ENCODE measurements at regions not wholly inside any gene's neighbourhood (a gene's known extent, or its start where the extent isn't known, plus 50 kb on each side); places are given as distances from the start of the nearest gene placed in this dataset.

DNA sequence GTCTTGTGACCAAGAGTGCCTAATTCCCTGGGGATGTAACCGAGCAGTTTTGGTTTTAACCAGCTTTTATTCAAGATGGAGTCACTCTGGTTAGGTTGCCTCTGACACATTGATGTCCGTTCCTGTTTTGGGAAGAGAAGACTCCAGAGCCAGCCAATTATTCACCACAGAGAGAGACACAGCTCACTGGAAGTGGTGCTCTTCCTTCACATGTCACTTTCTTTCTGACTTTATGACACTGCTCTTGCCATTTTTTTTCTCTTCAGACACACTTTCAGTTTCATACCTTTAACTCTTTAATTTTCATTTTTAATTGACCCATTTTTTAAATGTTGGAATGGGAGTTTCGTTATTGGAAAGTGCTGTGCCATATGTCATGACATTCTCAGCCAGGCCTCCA is 418.4 kb upstream of the FSTL5 start:
- CTCF ChIA-PET (ENCODE audit: partially characterized antibody) = no interaction called here
- H3K79me1 ChIP-seq (ENCODE audit: low read depth, low read length) = no peaks in the 10 kb centered on the region
- no peak overlapping the region for H2BK20ac ChIP-seq (ENCODE audit: low read length)
- H3K4me3 ChIP-seq (ENCODE audit: extremely low read depth in 1 of 4, insufficient read depth in 2 of 4, low read depth in 3 of 4, low read length in 4 of 4) = no peak overlapping the region
- no peak overlapping the region for H4K8ac ChIP-seq (ENCODE audit: extremely low read depth, insufficient read depth, low read length)
- H2BK15ac ChIP-seq (ENCODE audit: low read length) = no peak overlapping the region
- POLR2A ChIA-PET (ENCODE audit: partially characterized antibody) = no interaction called here
- no peaks in the 10 kb centered on the region for H3K4me1 ChIP-seq (replicated peaks in 1 of 4; ENCODE audit: control insufficient read depth in 3 of 4, insufficient read depth in 4 of 4, low read length in 3 of 4)
- H3K4ac ChIP-seq (replicated peaks; ENCODE audit: insufficient read length, low read depth, low read length) = no peak overlapping the region
- H3K18ac ChIP-seq (ENCODE audit: extremely low read depth, low read length) = no peak overlapping the region
- H3K36me3 ChIP-seq (ENCODE audit: control insufficient read depth in 2 of 4, insufficient read depth in 4 of 4, low read length in 3 of 4) = no peaks in the 10 kb centered on the region
- no peak overlapping the region for H4K5ac ChIP-seq (ENCODE audit: insufficient read length, low read depth, low read length)
- no peaks in the 10 kb centered on the region for H4K20me1 ChIP-seq (replicated peaks in 1 of 2; ENCODE audit: control insufficient read depth in 1 of 2, insufficient read depth in 2 of 2, low read length in 2 of 2)
- H3K14ac ChIP-seq (ENCODE audit: insufficient read length) = no peak overlapping the region
- H2AFZ ChIP-seq (ENCODE audit: low read length) = no peak overlapping the region
- no peaks in the 10 kb centered on the region for H3K79me2 ChIP-seq (ENCODE audit: control insufficient read depth in 1 of 2, insufficient read depth in 2 of 2, low read length in 2 of 2)
- no peak overlapping the region for H3K23ac ChIP-seq (ENCODE audit: insufficient read length)
- H3K27me3 ChIP-seq (replicated peaks in 1 of 4; ENCODE audit: control insufficient read depth in 3 of 4, extremely low read depth in 1 of 4, insufficient read depth in 3 of 4, low read length in 3 of 4) = no peaks in the 10 kb centered on the region
- no peak overlapping the region for H3K27ac ChIP-seq (ENCODE audit: low read depth, low read length)
- H3K9ac ChIP-seq (replicated peaks in 1 of 4; ENCODE audit: extremely low read depth in 1 of 4, low read depth in 3 of 4, low read length in 3 of 4) = no peak overlapping the region
- no peaks in the 10 kb centered on the region for H3K9me3 ChIP-seq (ENCODE audit: insufficient read depth in 2 of 2, low read depth in 1 of 2, low read length in 1 of 2)
- no peaks in the 10 kb centered on the region for H3K23me2 ChIP-seq (ENCODE audit: low read depth, low read length)
- no peak overlapping the region for H2BK12ac ChIP-seq (ENCODE audit: low read depth, low read length)
- H3K56ac ChIP-seq (replicated peaks; ENCODE audit: insufficient read length, low read depth, low read length) = no peak overlapping the region
- H2BK120ac ChIP-seq (replicated peaks; ENCODE audit: low read depth, low read length) = no peak overlapping the region
- no peak overlapping the region for H2AK5ac ChIP-seq (ENCODE audit: low read depth, low read length)
- H3K4me2 ChIP-seq (ENCODE audit: insufficient read depth in 1 of 2, low read depth in 2 of 2, low read length in 2 of 2) = no peak overlapping the region
- WGBS, 2 experiments (ENCODE audit: extremely low coverage in 1 of 2, insufficient coverage in 1 of 2, insufficient read length in 1 of 2, insufficient replicate concordance in 2 of 2, low coverage in 1 of 2, low lambda C conversion rate in 2 of 2, missing lambda C conversion rate in 1 of 2) = 62% methylated on average over 3 of the region's 3 CpGs; no CpG with 5 or more reads in 1 of the 2 experiments
- FAIRE-seq = no peak
- no peak overlapping the region for H4K91ac ChIP-seq (replicated peaks; ENCODE audit: insufficient read length, low read length)
- H2BK5ac ChIP-seq (ENCODE audit: low read depth, low read length) = no peak overlapping the region
- DNase-seq (ENCODE audit: low read depth in 1 of 2, low spot score in 2 of 2) = no peak
- TF ChIP-seq CEBPB (IDR thresholded peaks at IDR 0.05; ENCODE audit: low read depth, low read length) (no peak), GTF2F1 (IDR thresholded peaks at IDR 0.05; ENCODE audit: borderline replicate concordance, low read depth, low read length) (no peak), SP1 (IDR thresholded peaks at IDR 0.05; ENCODE audit: low read depth, low read length) (no peak), MAFK (IDR thresholded peaks at IDR 0.05; ENCODE audit: low read depth, low read length) (no peak), RNF2 (IDR thresholded peaks at IDR 0.05; ENCODE audit: borderline replicate concordance, low read depth, low read length, missing control alignments, poor library complexity, severe bottlenecking) (no peak), YY1 (IDR thresholded peaks at IDR 0.05; ENCODE audit: low read depth, low read length) (no peak), HDAC2 (IDR thresholded peaks at IDR 0.05; ENCODE audit: borderline replicate concordance in 1 of 2, low read depth in 2 of 2, low read length in 2 of 2) (no peak), EP300 (IDR thresholded peaks at IDR 0.05; ENCODE audit: borderline replicate concordance in 1 of 2, low read depth in 2 of 2, low read length in 2 of 2) (no peak), CBX8 (IDR thresholded peaks at IDR 0.05; ENCODE audit: borderline replicate concordance, low read depth, low read length) (no peak), SP4 (IDR thresholded peaks at IDR 0.05; ENCODE audit: low read length) (no peak), E2F6 (IDR thresholded peaks at IDR 0.05) (no peak), TAF7 (optimal IDR thresholded peaks at IDR 0.05; ENCODE audit: borderline replicate concordance, low read depth, low read length) (no peak), NRF1 (IDR thresholded peaks at IDR 0.05; ENCODE audit: low read depth, low read length) (no peak)
- TF ChIP-seq, protein P1, sequence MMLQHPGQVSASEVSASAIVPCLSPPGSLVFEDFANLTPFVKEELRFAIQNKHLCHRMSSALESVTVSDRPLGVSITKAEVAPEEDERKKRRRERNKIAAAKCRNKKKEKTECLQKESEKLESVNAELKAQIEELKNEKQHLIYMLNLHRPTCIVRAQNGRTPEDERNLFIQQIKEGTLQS (IDR thresholded peaks at IDR 0.05; ENCODE audit: insufficient read depth, low read depth, low read length) = no peak

All from H1 (cell line).